H1 (cell line): ENCODE measurements at regions not wholly inside any gene's neighbourhood (a gene's known extent, or its start where the extent isn't known, plus 50 kb on each side); places are given as distances from the start of the nearest gene placed in this dataset.

Experiments used
- CTCF ChIA-PET: fragments of 300-600 bp; sonication (Branson Sonifier 250); formaldehyde crosslinking; loops from one replicate; lab custom pipeline; 2021; ENCODE audit not compliant: partially characterized antibody; lab: Charles Lee
- POLR2A ChIA-PET: fragments of 300-600 bp; sonication (Branson Sonifier 250); formaldehyde crosslinking; loops from one replicate; lab custom pipeline; 2021; ENCODE audit warnings: inconsistent platforms; ENCODE audit not compliant: partially characterized antibody; lab: Charles Lee
- DNase-seq, 2 experiments: peaks; one replicate each; pipeline versions ENCODE4 v3.0.0 to v3.0.0-alpha.2; 2010 to 2022; ENCODE audit warnings: low spot score in 2 of 2, low read depth in 1 of 2, mixed read lengths in 1 of 2
- FAIRE-seq: peaks from 2 replicates; lab custom pipeline; 2011; peaks lifted over from hg19 to GRCh38; lab: Jason Lieb, UNC
- H2AFZ ChIP-seq: 2 replicates; pipeline ENCODE4 v1.8.1; 2012; ENCODE audit warnings: low read length, inconsistent platforms
- H2AK5ac ChIP-seq: 2 replicates; pipeline ENCODE4 v1.6.1; 2013; ENCODE audit warnings: low read depth, low read length
- H2BK120ac ChIP-seq: replicated peaks from 2 replicates; pipeline ENCODE3; 2013; ENCODE audit warnings: low read depth, low read length, inconsistent platforms
- H2BK12ac ChIP-seq: 2 replicates; pipeline ENCODE4 v1.6.1; 2013; ENCODE audit warnings: low read depth, low read length
- H2BK15ac ChIP-seq: 2 replicates; pipeline ENCODE4 v1.6.1; 2013; ENCODE audit warnings: low read length
- H2BK20ac ChIP-seq: 2 replicates; pipeline ENCODE4 v1.6.1; 2013; ENCODE audit warnings: low read length
- H2BK5ac ChIP-seq: 2 replicates; pipeline ENCODE4 v1.6.1; 2013; ENCODE audit warnings: low read depth, low read length
- H3K14ac ChIP-seq: 2 replicates; pipeline ENCODE4 v1.6.1; 2013; ENCODE audit warnings: inconsistent platforms; ENCODE audit not compliant: insufficient read length
- H3K18ac ChIP-seq: 2 replicates; pipeline ENCODE4 v1.6.1; 2013; ENCODE audit warnings: low read length; ENCODE audit errors: extremely low read depth
- H3K23ac ChIP-seq: 2 replicates; pipeline ENCODE4 v1.6.1; 2013; ENCODE audit warnings: inconsistent platforms; ENCODE audit not compliant: insufficient read length
- H3K23me2 ChIP-seq: 2 replicates; pipeline ENCODE4 v1.6.1; 2013; ENCODE audit warnings: low read depth, low read length
- H3K27ac ChIP-seq: 2 replicates; pipeline ENCODE4 v1.6.1; 2011; ENCODE audit warnings: low read depth, low read length, inconsistent platforms
- H3K27me3 ChIP-seq, 4 experiments: replicated peaks in 1 of 4; 1 replicate in 1 of 4; 2 replicates in 3 of 4; pipeline versions ENCODE4 v1.6.1 to v1.8.1; 2011 to 2013; ENCODE audit warnings: low read length in 3 of 4, mild to moderate bottlenecking in 3 of 4, inconsistent platforms in 2 of 4, mixed read lengths in 2 of 4, moderate library complexity in 1 of 4; ENCODE audit not compliant: control insufficient read depth in 3 of 4, insufficient read depth in 3 of 4; ENCODE audit errors: extremely low read depth in 1 of 4
- H3K36me3 ChIP-seq, 4 experiments: 2 replicates each; pipeline versions ENCODE4 v1.6.1 to v1.8.1; 2011 to 2013; ENCODE audit warnings: mild to moderate bottlenecking in 4 of 4, low read length in 3 of 4, moderate library complexity in 2 of 4, control low read depth in 1 of 4, inconsistent platforms in 1 of 4; ENCODE audit not compliant: insufficient read depth in 4 of 4, control insufficient read depth in 2 of 4
- H3K4ac ChIP-seq: replicated peaks from 2 replicates; pipeline ENCODE3; 2013; ENCODE audit warnings: low read length, low read depth, mixed read lengths, inconsistent platforms; ENCODE audit not compliant: insufficient read length
- H3K4me1 ChIP-seq, 4 experiments: replicated peaks in 1 of 4; 1 replicate in 1 of 4; 2 replicates in 3 of 4; pipeline versions ENCODE4 v1.6.1 to v1.8.1; 2011 to 2013; ENCODE audit warnings: low read length in 3 of 4, inconsistent platforms in 2 of 4, mixed read lengths in 1 of 4; ENCODE audit not compliant: insufficient read depth in 4 of 4, control insufficient read depth in 3 of 4
- H3K4me2 ChIP-seq, 2 experiments: 2 replicates each; pipeline versions ENCODE4 v1.6.1 to v1.8.1; 2011 to 2013; ENCODE audit warnings: low read depth in 2 of 2, low read length in 2 of 2, control low read depth in 1 of 2, inconsistent platforms in 1 of 2, mild to moderate bottlenecking in 1 of 2; ENCODE audit not compliant: insufficient read depth in 1 of 2
- H3K4me3 ChIP-seq, 4 experiments: fragments of 200-600, 300-600 bp in 1 of 4; sonication (generic), shearing (Covaris generic), sonication (Bioruptor Twin) in 1 of 4; 2 replicates each; pipeline versions ENCODE4 v1.5.1 to v1.8.1; 2011 to 2016; ENCODE audit warnings: low read length in 4 of 4, low read depth in 3 of 4, control low read depth in 2 of 4, inconsistent platforms in 2 of 4, mild to moderate bottlenecking in 2 of 4, mixed read lengths in 1 of 4, moderate library complexity in 1 of 4; ENCODE audit not compliant: insufficient read depth in 2 of 4; ENCODE audit errors: extremely low read depth in 1 of 4
- H3K56ac ChIP-seq: replicated peaks from 2 replicates; pipeline ENCODE3; 2013; ENCODE audit warnings: low read depth, mild to moderate bottlenecking, mixed read lengths, low read length, inconsistent platforms; ENCODE audit not compliant: insufficient read length
- H3K79me1 ChIP-seq: 2 replicates; pipeline ENCODE4 v1.6.1; 2013; ENCODE audit warnings: low read depth, low read length, control low read depth
- H3K79me2 ChIP-seq, 2 experiments: 2 replicates each; pipeline versions ENCODE4 v1.6.1 to v1.8.1; 2012 to 2013; ENCODE audit warnings: low read length in 2 of 2, mild to moderate bottlenecking in 2 of 2, inconsistent platforms in 1 of 2; ENCODE audit not compliant: insufficient read depth in 2 of 2, control insufficient read depth in 1 of 2
- H3K9ac ChIP-seq, 4 experiments: replicated peaks in 1 of 4; 1 replicate in 1 of 4; 2 replicates in 3 of 4; pipeline versions ENCODE4 v1.6.1 to v1.8.1; 2011 to 2013; ENCODE audit warnings: low read depth in 3 of 4, low read length in 3 of 4, control low read depth in 2 of 4, mild to moderate bottlenecking in 2 of 4, moderate library complexity in 2 of 4, inconsistent platforms in 1 of 4; ENCODE audit errors: extremely low read depth in 1 of 4
- H3K9me3 ChIP-seq, 2 experiments: 2 replicates each; pipeline versions ENCODE4 v1.6.1 to v1.8.1; 2012 to 2013; ENCODE audit warnings: mild to moderate bottlenecking in 2 of 2, moderate library complexity in 2 of 2, control low read depth in 1 of 2, inconsistent platforms in 1 of 2, low read depth in 1 of 2, low read length in 1 of 2, mixed read lengths in 1 of 2; ENCODE audit not compliant: insufficient read depth in 2 of 2
- H4K20me1 ChIP-seq, 2 experiments: replicated peaks in 1 of 2; 2 replicates each; pipeline versions ENCODE3 to v1.8.1; 2011 to 2013; ENCODE audit warnings: inconsistent platforms in 2 of 2, low read length in 2 of 2, mild to moderate bottlenecking in 1 of 2; ENCODE audit not compliant: insufficient read depth in 2 of 2, control insufficient read depth in 1 of 2
- H4K5ac ChIP-seq: 2 replicates; pipeline ENCODE4 v1.6.1; 2013; ENCODE audit warnings: low read length, low read depth, mixed read lengths, inconsistent platforms; ENCODE audit not compliant: insufficient read length
- H4K8ac ChIP-seq: 2 replicates; pipeline ENCODE4 v1.8.0; 2013; ENCODE audit warnings: mild to moderate bottlenecking, moderate library complexity, low read length, inconsistent platforms; ENCODE audit not compliant: insufficient read depth; ENCODE audit errors: extremely low read depth
- H4K91ac ChIP-seq: replicated peaks from 2 replicates; pipeline ENCODE3; 2013; ENCODE audit warnings: low read length, mixed read lengths, inconsistent platforms; ENCODE audit not compliant: insufficient read length
- GABPA ChIP-seq: IDR thresholded peaks from 2 replicates; pipeline ENCODE4 v1.6.1; 2011; ENCODE audit warnings: mild to moderate bottlenecking, low read length, moderate library complexity, borderline replicate concordance; ENCODE audit not compliant: insufficient read depth
- GTF2F1 ChIP-seq: IDR thresholded peaks from 2 replicates; pipeline ENCODE4 v1.6.1; 2012; ENCODE audit warnings: low read depth, low read length, improper control_type of control experiment, borderline replicate concordance
- HDAC6 ChIP-seq: IDR thresholded peaks from one replicate; pipeline ENCODE4 v1.7.1; 2012; ENCODE audit warnings: low read depth, mild to moderate bottlenecking, inconsistent platforms, low read length, moderate library complexity
- RAD21 ChIP-seq, 2 experiments: IDR thresholded peaks in 1 of 2; conservative IDR thresholded peaks in 1 of 2; 2 replicates each; pipeline ENCODE4 v1.6.1; 2011; ENCODE audit warnings: low read depth in 2 of 2, low read length in 2 of 2, improper control_type of control experiment in 1 of 2, inconsistent platforms in 1 of 2, mild to moderate bottlenecking in 1 of 2, moderate library complexity in 1 of 2
- WGBS, 2 experiments: shearing (Covaris generic) in 1 of 2; methylation state at CpG; one replicate each; pipeline versions ENCODE4 v1.1.6 to v1.1.7; 2013 to 2015; ENCODE audit warnings: low lambda C conversion rate in 2 of 2, mixed read lengths in 2 of 2, inconsistent platforms in 1 of 2, low coverage in 1 of 2, missing lambda C conversion rate in 1 of 2; ENCODE audit not compliant: insufficient replicate concordance in 2 of 2, insufficient coverage in 1 of 2, insufficient read length in 1 of 2; ENCODE audit errors: extremely low coverage in 1 of 2, missing lambda C conversion rate in 1 of 2; 5-methylcytosine and 5-hydroxymethylcytosine counted together

- Histone ChIP-seq H3K4ac (no peak overlapping the region), H3K23ac (no peak overlapping the region), H3K36me3 (peaks cover 0 to 3% (median 0%) of the 10 kb centered on the region in 4 experiments; a peak in 1 of 8 replicates), H2BK120ac (no peak overlapping the region), H2BK12ac (no peak overlapping the region), H3K9ac (no peak overlapping the region), H3K27me3 (no peaks in the 10 kb centered on the region), H3K23me2 (no peaks in the 10 kb centered on the region), H2BK15ac (no peak overlapping the region), H2AK5ac (no peak overlapping the region), H4K91ac (no peak overlapping the region), H3K79me2 (peaks cover 0 to 19% of the 10 kb centered on the region in 2 experiments; a peak in 2 of 4 replicates), H3K18ac (no peak overlapping the region), H4K20me1 (no peaks in the 10 kb centered on the region), H2AFZ (no peak overlapping the region), H4K8ac (no peak overlapping the region), H4K5ac (no peak overlapping the region), H2BK5ac (no peak overlapping the region), H3K9me3 (0 out of 4 replicates have a peak, but pooled peaks cover 0 to under 1% of the 10 kb centered on the region in 2 experiments), H3K56ac (no peak overlapping the region), H3K27ac (no peak overlapping the region), H3K4me2 (no peak overlapping the region), H3K79me1 (no peaks in the 10 kb centered on the region; the same call in 1 of the 2 replicates), H3K14ac (no peak overlapping the region), H3K4me1 (peaks cover 0 to 2% (median 0%) of the 10 kb centered on the region in 4 experiments; a peak in 1 of 7 replicates), H3K4me3 (no peak overlapping the region), H2BK20ac (no peak overlapping the region)
- POLR2A ChIA-PET, result no interaction called here
- FAIRE-seq (no peak), DNase-seq (no peak)
- 89% methylated on average over 2 of the region's 2 CpGs; no CpG with 5 or more reads in 1 of the 2 experiments for WGBS, 2 experiments
- TF ChIP-seq GABPA (no peak), RAD21 (IDR thresholded peaks at IDR 0.05 in 1 of 2, conservative IDR thresholded peaks at IDR 0.05 in 1 of 2; ENCODE audit: low read depth in 2 of 2, low read length in 2 of 2) (no peak), GTF2F1 (no peak), HDAC6 (no peak)
- CTCF ChIA-PET, result no interaction called here
These were observed 408.5 kb upstream of the RGS6 start for GRCh38 chr14:71523630-71524319.
